SK-N-MC (cell line): ENCODE measurements at regions not wholly inside any gene's neighbourhood (a gene's known extent, or its start where the extent isn't known, plus 50 kb on each side); places are given as distances from the start of the nearest gene placed in this dataset.

Experiments
- DNase-seq: peaks from one replicate; pipeline ENCODE4 v3.0.0-alpha.2; 2011; ENCODE audit warnings: low read depth, low spot score
- H3K27ac ChIP-seq: fragments of 200-600 bp; sonication (generic); 2 replicates; pipeline ENCODE4 v1.5.1; 2016; ENCODE audit warnings: mixed run types
- H3K36me3 ChIP-seq: fragments of 200-600 bp; sonication (generic); 2 replicates; pipeline ENCODE4 v1.6.1; 2017; ENCODE audit warnings: antibody characterized with exemption, low read length, mixed read lengths; ENCODE audit not compliant: insufficient read depth
- H3K4me3 ChIP-seq: fragments of 200-600 bp; sonication (generic); 2 replicates; pipeline ENCODE4 v1.5.1; 2016
- H3K9ac ChIP-seq: fragments of 200-600 bp; sonication (generic); 2 replicates; pipeline ENCODE4 v1.8.0; 2017; ENCODE audit warnings: mixed run types, mixed read lengths; ENCODE audit not compliant: insufficient read length
- H3K9me3 ChIP-seq: fragments of 200-600 bp; sonication (generic); 2 replicates; pipeline ENCODE4 v1.6.1; 2017; ENCODE audit warnings: low read depth, mild to moderate bottlenecking, antibody characterized with exemption, low read length, moderate library complexity, mixed read lengths
- EZH2 ChIP-seq: fragments of 200-600 bp; sonication (generic); IDR thresholded peaks from one replicate; pipeline ENCODE4 v1.6.1; 2017; ENCODE audit warnings: antibody characterized with exemption
- FOXP2 ChIP-seq: optimal IDR thresholded peaks from 2 replicates; pipeline ENCODE3; 2011; ENCODE audit warnings: mild to moderate bottlenecking, moderate library complexity; ENCODE audit not compliant: insufficient read depth; ENCODE audit errors: extremely low read length, control extremely low read depth
- POLR2AphosphoS5 ChIP-seq: IDR thresholded peaks from 2 replicates; pipeline ENCODE4 v1.6.1; 2012; ENCODE audit warnings: mild to moderate bottlenecking, low read depth, low read length, borderline replicate concordance

DNA sequence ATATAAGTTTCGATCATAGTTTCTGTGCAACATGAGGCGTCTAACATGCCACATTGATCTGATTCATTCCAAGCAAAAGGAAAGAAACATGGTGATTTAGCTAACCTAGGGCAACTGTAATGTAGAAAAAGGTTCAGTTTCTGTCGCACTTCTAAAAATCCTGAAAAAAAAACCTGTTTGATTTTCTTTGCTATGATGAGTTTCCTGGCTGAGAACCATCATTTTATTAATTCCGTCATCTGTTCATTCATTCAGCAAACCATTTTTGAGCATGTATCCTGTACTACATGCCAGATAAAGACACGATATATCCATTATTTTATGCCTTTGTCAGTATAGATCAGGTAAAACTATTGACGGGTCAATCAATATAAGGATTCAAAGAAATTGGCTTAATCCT, 932.6 kb downstream of the GALC start:
- no peak for DNase-seq
- Histone ChIP-seq H3K27ac (no peak overlapping the region), H3K36me3 (no peaks in the 10 kb centered on the region), H3K9ac (no peak overlapping the region), H3K9me3 (no peaks in the 10 kb centered on the region), H3K4me3 (no peak overlapping the region)
- TF ChIP-seq EZH2 (no peak), POLR2AphosphoS5 (no peak), FOXP2 (no peak)

GRCh38 chr14:87059060-87059839, 933.7 kb downstream of the GALC start:
- Histone ChIP-seq H3K9me3 (no peaks in the 10 kb centered on the region), H3K4me3 (no peak overlapping the region), H3K27ac (no peak overlapping the region), H3K36me3 (no peaks in the 10 kb centered on the region), H3K9ac (no peak overlapping the region)
- DNase-seq: no peak
- TF ChIP-seq FOXP2 (no peak), EZH2 (no peak), POLR2AphosphoS5 (no peak)

- no peak for DNase-seq
- Histone ChIP-seq H3K4me3 (no peak overlapping the region), H3K9ac (no peak overlapping the region), H3K9me3 (no peaks in the 10 kb centered on the region), H3K36me3 (no peaks in the 10 kb centered on the region), H3K27ac (no peak overlapping the region)
- no peak for TF ChIP-seq POLR2AphosphoS5
- TF ChIP-seq EZH2: no peak
- TF ChIP-seq FOXP2: no peak
Measured at GRCh38 chr14:87055007-87055406, 938.0 kb downstream of the GALC start.

- TF ChIP-seq POLR2AphosphoS5: no peak
- Histone ChIP-seq H3K9me3 (no peaks in the 10 kb centered on the region), H3K4me3 (no peak overlapping the region), H3K27ac (no peak overlapping the region), H3K36me3 (no peaks in the 10 kb centered on the region), H3K9ac (no peak overlapping the region)
- DNase-seq: no peak
Measured at GRCh38 chr14:87052646-87053225, 940.2 kb downstream of the GALC start.

- Histone ChIP-seq H3K9ac (no peak overlapping the region), H3K9me3 (no peaks in the 10 kb centered on the region), H3K4me3 (no peak overlapping the region), H3K27ac (no peak overlapping the region), H3K36me3 (no peaks in the 10 kb centered on the region)
- TF ChIP-seq POLR2AphosphoS5: no peak
- TF ChIP-seq FOXP2: no peak
- TF ChIP-seq EZH2: no peak
- DNase-seq: no peak
Measured at GRCh38 chr14:87050421-87050820, 942.6 kb downstream of the GALC start.

DNA sequence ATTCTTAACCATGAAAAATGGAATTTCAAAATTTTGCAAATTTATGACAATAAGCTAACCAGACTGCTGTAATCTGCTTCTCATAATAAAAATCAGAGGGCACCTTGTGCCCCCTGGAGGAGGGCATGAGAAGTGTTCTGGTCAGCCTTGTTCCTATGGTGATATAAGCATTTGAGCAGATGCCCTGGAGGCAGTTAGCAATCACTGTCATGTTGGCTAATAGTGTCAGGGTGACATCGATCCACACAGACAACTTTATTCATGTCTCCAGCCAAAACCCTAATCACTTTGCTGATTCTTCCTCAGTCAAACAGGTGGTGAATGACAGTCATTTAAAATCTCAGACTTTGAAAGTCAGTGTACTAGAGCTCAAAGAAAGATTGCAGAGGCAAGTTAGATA, 943.0 kb downstream of the GALC start:
- Histone ChIP-seq H3K9ac (no peak overlapping the region), H3K9me3 (no peaks in the 10 kb centered on the region), H3K36me3 (no peaks in the 10 kb centered on the region), H3K4me3 (no peak overlapping the region), H3K27ac (no peak overlapping the region)
- DNase-seq: no peak
- TF ChIP-seq POLR2AphosphoS5: no peak
- TF ChIP-seq FOXP2: no peak
- TF ChIP-seq EZH2: no peak

DNA sequence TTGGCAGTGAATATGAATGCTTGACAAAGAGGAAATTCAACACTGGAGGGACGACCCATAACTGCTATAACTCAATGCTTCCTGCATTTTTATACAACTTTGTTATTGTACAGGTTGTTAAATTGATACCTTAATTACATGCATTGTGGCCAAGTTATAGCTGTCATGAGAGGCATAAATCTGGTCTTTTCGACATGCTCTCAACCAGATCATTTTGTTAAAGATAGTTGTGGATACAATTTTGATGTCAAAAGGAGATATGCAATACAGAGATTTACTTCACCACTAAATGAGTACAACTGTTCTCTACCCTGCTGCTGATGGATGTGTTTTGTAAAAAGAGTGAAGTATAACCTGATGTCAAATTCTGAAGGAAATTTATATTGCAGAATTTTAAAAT, 946.0 kb downstream of the GALC start:
- TF ChIP-seq FOXP2: no peak
- TF ChIP-seq EZH2: no peak
- TF ChIP-seq POLR2AphosphoS5: no peak
- no peak for DNase-seq
- Histone ChIP-seq H3K27ac (no peak overlapping the region), H3K4me3 (no peak overlapping the region), H3K9ac (no peak overlapping the region), H3K9me3 (no peaks in the 10 kb centered on the region), H3K36me3 (no peaks in the 10 kb centered on the region)

GRCh38 chr14:87045956-87046355, 947.0 kb downstream of the GALC start:
- no peak for TF ChIP-seq POLR2AphosphoS5
- H3K27ac ChIP-seq: no peak overlapping the region
- DNase-seq: no peak
- no peaks in the 10 kb centered on the region for H3K9me3 ChIP-seq
- no peaks in the 10 kb centered on the region for H3K36me3 ChIP-seq
- no peak overlapping the region for H3K4me3 ChIP-seq
- no peak overlapping the region for H3K9ac ChIP-seq

- Histone ChIP-seq H3K9me3 (no peaks in the 10 kb centered on the region), H3K27ac (no peak overlapping the region), H3K9ac (no peak overlapping the region), H3K4me3 (no peak overlapping the region), H3K36me3 (no peaks in the 10 kb centered on the region)
- DNase-seq: no peak
- no peak for TF ChIP-seq EZH2
Measured at GRCh38 chr14:87045246-87045645, 947.7 kb downstream of the GALC start.
